Endothelial cell of umbilical vein (primary cell): ENCODE measurements at regions not wholly inside any gene's neighbourhood (a gene's known extent, or its start where the extent isn't known, plus 50 kb on each side); places are given as distances from the start of the nearest gene placed in this dataset.

Experiments used
- BruUV-seq: library from RNA; stranded (reverse); fragments of 400-500 nt; replicated peaks from 2 replicates; lab custom pipeline; 2021; lab: Mats Ljungman, UMichigan
- CTCF ChIA-PET: fragments of 300-600, 350-600 bp; sonication (Branson Sonifier 250); formaldehyde crosslinking; loops from one replicate; lab custom pipeline; 2021; ENCODE audit warnings: antibody characterized with exemption, inconsistent platforms; lab: Charles Lee
- POLR2A ChIA-PET: fragments of 300-600, 350-600 bp; sonication (Branson Sonifier 250); formaldehyde crosslinking; loops from one replicate; lab custom pipeline; 2021; ENCODE audit warnings: antibody characterized with exemption, inconsistent platforms; lab: Charles Lee
- DNase-seq: peaks from one replicate; pipeline ENCODE4 v3.0.0-alpha.2; 2011; ENCODE audit warnings: low read depth, low spot score
- FAIRE-seq: peaks from 2 replicates; lab custom pipeline; 2011; peaks lifted over from hg19 to GRCh38; lab: Jason Lieb, UNC
- H2AFZ ChIP-seq: 2 replicates; pipeline ENCODE4 v1.6.0; 2012; ENCODE audit warnings: low read depth, low read length, control low read depth, inconsistent platforms
- H3K27ac ChIP-seq: 2 replicates; pipeline ENCODE4 v1.5.1; 2011; ENCODE audit warnings: low read depth, mild to moderate bottlenecking, control low read depth, low read length, moderate library complexity; ENCODE audit not compliant: insufficient read depth
- H3K27me3 ChIP-seq, 2 experiments: 2 replicates each; pipeline versions ENCODE4 v1.6.0 to v1.6.1; 2011; ENCODE audit warnings: low read length in 2 of 2, mixed read lengths in 1 of 2; ENCODE audit not compliant: control insufficient read depth in 2 of 2, insufficient read depth in 2 of 2
- H3K36me3 ChIP-seq, 2 experiments: 2 replicates in 1 of 2; 3 replicates in 1 of 2; pipeline ENCODE4 v1.5.1; 2011; ENCODE audit warnings: low read length in 2 of 2, mild to moderate bottlenecking in 1 of 2, moderate library complexity in 1 of 2; ENCODE audit not compliant: control insufficient read depth in 2 of 2, insufficient read depth in 2 of 2; ENCODE audit errors: extremely low read depth in 1 of 2
- H3K4me1 ChIP-seq: 3 replicates; pipeline ENCODE4 v1.5.1; 2011; ENCODE audit warnings: mild to moderate bottlenecking, low read length; ENCODE audit not compliant: control insufficient read depth, insufficient read depth; ENCODE audit errors: extremely low read depth
- H3K4me2 ChIP-seq: 2 replicates; pipeline ENCODE4 v1.6.1; 2011; ENCODE audit warnings: low read length, control low read depth, mixed read lengths; ENCODE audit not compliant: insufficient read depth
- H3K4me3 ChIP-seq, 3 experiments: fragments of 200-600 bp in 1 of 3; sonication (generic), shearing (Covaris generic) in 1 of 3; replicated peaks in 1 of 3; 2 replicates each; pipeline ENCODE4 v1.5.1; 2011 to 2016; ENCODE audit warnings: control low read depth in 3 of 3, low read length in 3 of 3, mild to moderate bottlenecking in 2 of 3, inconsistent platforms in 1 of 3, low read depth in 1 of 3, moderate library complexity in 1 of 3; ENCODE audit not compliant: insufficient read depth in 1 of 3
- H3K79me2 ChIP-seq: 2 replicates; pipeline ENCODE4 v1.6.0; 2012; ENCODE audit warnings: low read length, inconsistent platforms; ENCODE audit not compliant: control insufficient read depth, insufficient read depth
- H3K9ac ChIP-seq: replicated peaks from 2 replicates; pipeline ENCODE3; 2011; ENCODE audit warnings: low read length, control low read depth; ENCODE audit not compliant: insufficient read depth; ENCODE audit errors: extremely low read depth
- H3K9me1 ChIP-seq: replicated peaks from 3 replicates; pipeline ENCODE4 v1.6.0; 2011; ENCODE audit warnings: mild to moderate bottlenecking, low read length; ENCODE audit not compliant: control insufficient read depth, insufficient read depth; ENCODE audit errors: extremely low read depth
- H3K9me3 ChIP-seq: replicated peaks from 2 replicates; pipeline ENCODE4 v1.5.1; 2012; ENCODE audit warnings: low read length, inconsistent platforms; ENCODE audit not compliant: control insufficient read depth, insufficient read depth
- H4K20me1 ChIP-seq: replicated peaks from 2 replicates; pipeline ENCODE3; 2011; ENCODE audit warnings: mild to moderate bottlenecking, low read length; ENCODE audit not compliant: control insufficient read depth, insufficient read depth; ENCODE audit errors: extremely low read depth
- CTCF ChIP-seq, 2 donors: IDR thresholded peaks; 1 replicate in 1 of 2; 2 replicates in 1 of 2; pipeline ENCODE4 v1.5.1; 2011; ENCODE audit warnings: low read length in 2 of 2, mild to moderate bottlenecking in 2 of 2, moderate library complexity in 2 of 2, control low read depth in 1 of 2, inconsistent platforms in 1 of 2, low read depth in 1 of 2; ENCODE audit not compliant: insufficient read depth in 1 of 2; ENCODE audit errors: extremely low read depth in 1 of 2
- EZH2 ChIP-seq: IDR thresholded peaks from 2 replicates; pipeline ENCODE4 v1.6.1; 2012; ENCODE audit warnings: borderline replicate concordance, low read depth, mild to moderate bottlenecking, moderate library complexity, low read length, inconsistent platforms; ENCODE audit not compliant: severe bottlenecking
- FOS ChIP-seq: IDR thresholded peaks from 2 replicates; pipeline ENCODE4 v1.6.1; 2011; ENCODE audit warnings: mild to moderate bottlenecking, low read length, moderate library complexity, borderline replicate concordance; ENCODE audit not compliant: insufficient read depth
- GATA2 ChIP-seq: IDR thresholded peaks from 2 replicates; pipeline ENCODE4 v1.7.0; 2011; ENCODE audit warnings: low read depth, mild to moderate bottlenecking, moderate library complexity, mixed read lengths, low read length; ENCODE audit not compliant: insufficient read length, insufficient read depth
- JUN ChIP-seq: IDR thresholded peaks from 2 replicates; pipeline ENCODE4 v1.6.1; 2011; ENCODE audit warnings: borderline replicate concordance, low read depth; ENCODE audit not compliant: insufficient read length, insufficient read depth
- MYC ChIP-seq: IDR thresholded peaks from one replicate; pipeline ENCODE4 v1.6.1; 2011; ENCODE audit warnings: mild to moderate bottlenecking, low read depth, low read length
- POLR2A ChIP-seq: IDR thresholded peaks from 2 replicates; pipeline ENCODE4 v1.6.1; 2012; ENCODE audit warnings: low read depth, mild to moderate bottlenecking, control low read depth, low read length
- POLR2AphosphoS5 ChIP-seq: IDR thresholded peaks from 2 replicates; pipeline ENCODE4 v1.6.1; 2012; ENCODE audit warnings: low read depth, mild to moderate bottlenecking, control low read depth, low read length, moderate library complexity; ENCODE audit not compliant: insufficient read depth
- dilution Hi-C: fragments of 300-500 bp; cut with MboI; formaldehyde crosslinking; loops from one replicate; pipeline ENCODE4 v1.15.0; 2019; ENCODE audit warnings: low sequenced_read_pairs; ENCODE audit not compliant: extremely low pct_ligation_motif_present
- intact Hi-C: fragments of 100-400 bp; cut with micrococcal nuclease; formaldehyde crosslinking; loops from one replicate; pipeline ENCODE4 v1.10.0; 2022

- dilution Hi-C loops = no loop called here
- TF ChIP-seq FOS (no peak), MYC (no peak), CTCF (IDR thresholded peaks at IDR 0.05; ENCODE audit: extremely low read depth in 1 of 2, insufficient read depth in 1 of 2, low read depth in 1 of 2, low read length in 2 of 2) (no peak), EZH2 (no peak), JUN (no peak), POLR2A (no peak), POLR2AphosphoS5 (no peak), GATA2 (no peak)
- Histone ChIP-seq H3K27ac (no peak overlapping the region), H3K9me3 (no peaks in the 10 kb centered on the region), H3K4me2 (no peak overlapping the region), H3K4me3 (no peak overlapping the region), H3K79me2 (no peaks in the 10 kb centered on the region), H2AFZ (no peak overlapping the region), H3K4me1 (peaks cover 29% of the 10 kb centered on the region), H3K36me3 (no peaks in the 10 kb centered on the region), H3K27me3 (no peaks in the 10 kb centered on the region), H3K9ac (no peak overlapping the region), H3K9me1 (no peaks in the 10 kb centered on the region), H4K20me1 (no peaks in the 10 kb centered on the region)
- BruUV-seq = no TSS peak
- DNase-seq (no peak), FAIRE-seq (no peak)
- ChIA-PET CTCF (interaction anchor here (1.8 kb wide), 1 partner anchor 8 kb away, joined by 4 read pairs; no protein-coding TSS in a partner anchor), POLR2A (no interaction called here)
- intact Hi-C loops = loop anchor here (10.0 kb wide), 2 partner anchors 366 to 556 kb away; partner anchors contain the start of gene RAB32
These were observed 293.6 kb upstream of the STXBP5 start for GRCh38 chr6:146910611-146911010.
